ENCODE measurements at regions not wholly inside any gene's neighbourhood (a gene's known extent, or its start where the extent isn't known, plus 50 kb on each side); places are given as distances from the start of the nearest gene placed in this dataset.

DNA sequence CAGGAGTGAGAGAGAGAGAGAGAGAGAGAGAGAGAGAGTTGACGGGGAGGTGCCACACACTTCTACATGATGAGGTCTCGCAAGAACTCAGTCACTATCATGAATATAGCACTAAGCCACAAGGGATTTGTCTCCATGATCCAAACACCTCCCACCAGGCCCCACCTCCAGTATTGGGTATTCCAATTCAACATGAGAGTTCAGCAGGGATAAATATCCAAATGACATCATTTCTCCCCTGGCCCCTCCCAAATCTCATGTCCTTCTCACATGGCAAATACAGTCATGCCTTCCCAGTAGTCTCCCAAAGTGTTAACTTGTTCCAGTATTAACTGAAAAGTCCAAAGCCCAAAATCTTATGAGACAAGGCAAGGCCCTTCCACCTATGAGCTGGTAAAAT, 330.7 kb downstream of the CDH26 start:
- Histone ChIP-seq H4K91ac (replicated peaks; ENCODE audit: insufficient read length, low read length) (no peak overlapping the region), H3K36me3 (ENCODE audit: control insufficient read depth in 2 of 4, insufficient read depth in 4 of 4, low read length in 3 of 4) (no peaks in the 10 kb centered on the region; a peak in 1 of 8 replicates), H3K4ac (replicated peaks; ENCODE audit: insufficient read length, low read depth, low read length) (no peak overlapping the region), H3K4me1 (replicated peaks in 1 of 4; ENCODE audit: control insufficient read depth in 3 of 4, insufficient read depth in 4 of 4, low read length in 3 of 4) (no peaks in the 10 kb centered on the region), H3K79me1 (ENCODE audit: low read depth, low read length) (no peaks in the 10 kb centered on the region), H3K27ac (ENCODE audit: low read depth, low read length) (no peak overlapping the region), H3K9me3 (ENCODE audit: insufficient read depth in 2 of 2, low read depth in 1 of 2, low read length in 1 of 2) (peaks cover 63 to 82% of the 10 kb centered on the region in 2 experiments), H3K56ac (replicated peaks; ENCODE audit: insufficient read length, low read depth, low read length) (no peak overlapping the region), H3K4me2 (ENCODE audit: insufficient read depth in 1 of 2, low read depth in 2 of 2, low read length in 2 of 2) (no peak overlapping the region), H3K23ac (ENCODE audit: insufficient read length) (no peak overlapping the region), H2BK12ac (ENCODE audit: low read depth, low read length) (no peak overlapping the region), H3K18ac (ENCODE audit: extremely low read depth, low read length) (no peak overlapping the region), H3K27me3 (replicated peaks in 1 of 4; ENCODE audit: control insufficient read depth in 3 of 4, extremely low read depth in 1 of 4, insufficient read depth in 3 of 4, low read length in 3 of 4) (0 out of 7 replicates have a peak, but pooled peaks cover 0 to 2% (median 0%) of the 10 kb centered on the region in 4 experiments), H2AFZ (ENCODE audit: low read length) (no peak overlapping the region), H2BK120ac (replicated peaks; ENCODE audit: low read depth, low read length) (no peak overlapping the region), H3K14ac (ENCODE audit: insufficient read length) (no peak overlapping the region), H4K5ac (ENCODE audit: insufficient read length, low read depth, low read length) (no peak overlapping the region), H3K23me2 (ENCODE audit: low read depth, low read length) (no peaks in the 10 kb centered on the region), H2BK20ac (ENCODE audit: low read length) (no peak overlapping the region), H3K4me3 (ENCODE audit: extremely low read depth in 1 of 4, insufficient read depth in 2 of 4, low read depth in 3 of 4, low read length in 4 of 4) (no peak overlapping the region), H4K8ac (ENCODE audit: extremely low read depth, insufficient read depth, low read length) (no peak overlapping the region), H4K20me1 (replicated peaks in 1 of 2; ENCODE audit: control insufficient read depth in 1 of 2, insufficient read depth in 2 of 2, low read length in 2 of 2) (no peaks in the 10 kb centered on the region), H2BK15ac (ENCODE audit: low read length) (no peak overlapping the region), H2AK5ac (ENCODE audit: low read depth, low read length) (no peak overlapping the region), H2BK5ac (ENCODE audit: low read depth, low read length) (no peak overlapping the region), H3K9ac (replicated peaks in 1 of 4; ENCODE audit: extremely low read depth in 1 of 4, low read depth in 3 of 4, low read length in 3 of 4) (no peak overlapping the region), H3K79me2 (ENCODE audit: control insufficient read depth in 1 of 2, insufficient read depth in 2 of 2, low read length in 2 of 2) (no peaks in the 10 kb centered on the region)
- ChIA-PET POLR2A (ENCODE audit: partially characterized antibody) (no interaction called here), CTCF (ENCODE audit: partially characterized antibody) (no interaction called here)
- WGBS, 2 experiments (ENCODE audit: extremely low coverage in 1 of 2, insufficient coverage in 1 of 2, insufficient read length in 1 of 2, insufficient replicate concordance in 2 of 2, low coverage in 1 of 2, low lambda C conversion rate in 2 of 2, missing lambda C conversion rate in 1 of 2) = 92% methylated on average over 2 of the region's 2 CpGs; no CpG with 5 or more reads in 1 of the 2 experiments
- DNase-seq (ENCODE audit: low read depth in 1 of 2, low spot score in 2 of 2) = no peak
- no peak for FAIRE-seq
- no peak for TF ChIP-seq FOSL1 (IDR thresholded peaks at IDR 0.05; ENCODE audit: insufficient read depth, low read depth, low read length)
- TF ChIP-seq JUN (IDR thresholded peaks at IDR 0.05; ENCODE audit: low read depth, low read length) = no peak
- TF ChIP-seq EZH2 (IDR thresholded peaks at IDR 0.05; ENCODE audit: low read depth, low read length, severe bottlenecking) = no peak
- no peak for TF ChIP-seq POLR2A (IDR thresholded peaks at IDR 0.05; ENCODE audit: control extremely low read depth in 1 of 2, low read depth in 2 of 2, low read length in 2 of 2)
- TF ChIP-seq ASH2L (IDR thresholded peaks at IDR 0.05; ENCODE audit: low read length) = no peak
- no peak for TF ChIP-seq PHF8 (conservative IDR thresholded peaks at IDR 0.05; ENCODE audit: low read depth, low read length)
- no peak for TF ChIP-seq HDAC6 (IDR thresholded peaks at IDR 0.05; ENCODE audit: low read depth, low read length)
- no peak for TF ChIP-seq POLR2AphosphoS5 (IDR thresholded peaks at IDR 0.05; ENCODE audit: low read depth, low read length)

Data from H1 (cell line).